Omental fat pad (tissue), 3 donors: ENCODE measurements at regions not wholly inside any gene's neighbourhood (a gene's known extent, or its start where the extent isn't known, plus 50 kb on each side); places are given as distances from the start of the nearest gene placed in this dataset.

Source experiments
- ATAC-seq: fragments of 150-250 bp; one replicate; pipeline ENCODE4 v1.9.1; 2016; ENCODE audit warnings: mild to moderate bottlenecking, moderate library complexity; ENCODE audit not compliant: low FRiP score
- DNase-seq: peaks from one replicate; pipeline ENCODE4 v3.0.0-alpha.2; 2019; ENCODE audit warnings: low spot score
- CTCF ChIP-seq, 3 donors: fragments of 450-650 bp; IDR thresholded peaks; one replicate each; pipeline ENCODE4 v1.5.1; 2016 to 2017; ENCODE audit warnings: antibody characterized with exemption in 3 of 3, mild to moderate bottlenecking in 3 of 3, moderate library complexity in 2 of 3

- no peak for DNase-seq
- no peak for ATAC-seq
These were observed 407.2 kb upstream of the SHH start for GRCh38 chr7:156219307-156220077.

GRCh38 chr7:156218544-156219306, 406.5 kb upstream of the SHH start:
- no peak for TF ChIP-seq CTCF (IDR thresholded peaks at IDR 0.05)
- DNase-seq (no peak), ATAC-seq (no peak)

More at GRCh38 chr7:156219307-156220077, 407.2 kb upstream of the SHH start:
- TF ChIP-seq CTCF (IDR thresholded peaks at IDR 0.05), result no peak

GRCh38 chr7:156217803-156218202, 405.5 kb upstream of the SHH start:
- ATAC-seq, result no peak
- no peak for TF ChIP-seq CTCF (IDR thresholded peaks at IDR 0.05)
- DNase-seq, result no peak

GRCh38 chr7:156209087-156209486, 396.8 kb upstream of the SHH start:
- TF ChIP-seq CTCF (IDR thresholded peaks at IDR 0.05), result no peak
- no peak for DNase-seq
- no peak for ATAC-seq

- no peak for TF ChIP-seq CTCF (IDR thresholded peaks at IDR 0.05)
- no peak for ATAC-seq
These were observed 395.0 kb upstream of the SHH start for GRCh38 chr7:156207306-156207705.

GRCh38 chr7:156206174-156206573, 393.9 kb upstream of the SHH start:
- no peak for TF ChIP-seq CTCF (IDR thresholded peaks at IDR 0.05)
- ATAC-seq, result no peak
- no peak for DNase-seq

More at GRCh38 chr7:156207306-156207705, 395.0 kb upstream of the SHH start:
- DNase-seq, result no peak
